GM23338 (cell line): ENCODE measurements at regions not wholly inside any gene's neighbourhood (a gene's known extent, or its start where the extent isn't known, plus 50 kb on each side); places are given as distances from the start of the nearest gene placed in this dataset.

Experiments used
- ATAC-seq: fragments of 200-7000 bp; cut with Tn5 transposase; 3 replicates; pipeline ENCODE4 v1.9.1; 2020
- DNase-seq: peaks from one replicate; pipeline ENCODE4 v3.0.0-alpha.2; 2015; ENCODE audit warnings: low spot score
- H2AFZ ChIP-seq: fragments of 200-600 bp; sonication (generic); 2 replicates; pipeline ENCODE4 v1.8.0; 2016; ENCODE audit warnings: antibody characterized with exemption, mild to moderate bottlenecking, moderate library complexity
- H3F3A ChIP-seq: fragments of 200-600 bp; sonication (generic); replicated peaks from 2 replicates; pipeline ENCODE4 v1.8.0; 2017; ENCODE audit warnings: antibody characterized with exemption, mixed run types, low read depth
- H3K27ac ChIP-seq: fragments of 200-600 bp; sonication (generic); 2 replicates; pipeline ENCODE4 v1.6.1; 2016; ENCODE audit warnings: low read depth
- H3K27me3 ChIP-seq: fragments of 200-600 bp; sonication (generic); 2 replicates; pipeline ENCODE4 v1.8.0; 2016; ENCODE audit warnings: mild to moderate bottlenecking, mixed run types, moderate library complexity; ENCODE audit not compliant: insufficient read depth
- H3K36me3 ChIP-seq: fragments of 200-600 bp; sonication (generic); 2 replicates; pipeline ENCODE4 v1.8.0; 2016; ENCODE audit warnings: mild to moderate bottlenecking; ENCODE audit not compliant: insufficient read depth
- H3K4me1 ChIP-seq: fragments of 200-600 bp; sonication (generic); 2 replicates; pipeline ENCODE4 v1.8.0; 2016; ENCODE audit warnings: mild to moderate bottlenecking, moderate library complexity; ENCODE audit not compliant: insufficient read depth
- H3K4me2 ChIP-seq: fragments of 200-600 bp; sonication (generic); 2 replicates; pipeline ENCODE4 v1.7.1; 2017; ENCODE audit warnings: mixed run types
- H3K4me3 ChIP-seq: fragments of 200-600 bp; sonication (generic); 2 replicates; pipeline ENCODE4 v1.6.1; 2016; ENCODE audit warnings: mixed run types
- H3K79me2 ChIP-seq: fragments of 200-600 bp; sonication (generic); replicated peaks from 2 replicates; pipeline ENCODE4 v1.8.0; 2017; ENCODE audit warnings: mild to moderate bottlenecking; ENCODE audit not compliant: insufficient read depth
- H3K9me2 ChIP-seq: fragments of 200-600 bp; sonication (generic); 2 replicates; pipeline ENCODE4 v1.8.0; 2017; ENCODE audit not compliant: insufficient read depth
- H4K20me1 ChIP-seq: fragments of 200-600 bp; sonication (generic); replicated peaks from 2 replicates; pipeline ENCODE4 v1.8.0; 2017; ENCODE audit warnings: mild to moderate bottlenecking; ENCODE audit not compliant: insufficient read depth
- H3K27ac Mint-ChIP-seq: 2 replicates; pipeline ENCODE4 v1.8.0; 2020; ENCODE audit warnings: inconsistent platforms, mild to moderate bottlenecking, moderate library complexity, mixed read lengths
- H3K27me3 Mint-ChIP-seq: 3 replicates; pipeline ENCODE4 v1.8.0; 2022; ENCODE audit warnings: low read depth, mild to moderate bottlenecking, moderate library complexity, mixed read lengths, inconsistent platforms; ENCODE audit not compliant: insufficient read depth, poor library complexity
- H3K36me3 Mint-ChIP-seq: 3 replicates; pipeline ENCODE4 v1.8.0; 2021; ENCODE audit warnings: low read depth, mild to moderate bottlenecking, inconsistent platforms, moderate library complexity, mixed read lengths
- H3K4me1 Mint-ChIP-seq: 3 replicates; pipeline ENCODE4 v1.8.0; 2020; ENCODE audit warnings: mild to moderate bottlenecking, inconsistent platforms, mixed read lengths
- H3K4me3 Mint-ChIP-seq: 3 replicates; pipeline ENCODE4 v1.8.0; 2021; ENCODE audit warnings: moderate library complexity, mild to moderate bottlenecking, inconsistent platforms, mixed read lengths
- H3K9me3 Mint-ChIP-seq: 3 replicates; pipeline ENCODE4 v1.8.0; 2020; ENCODE audit warnings: moderate library complexity, mild to moderate bottlenecking, inconsistent platforms, mixed read lengths
- CREB1 ChIP-seq: fragments of 250-450 bp; sonication (Bioruptor Pico); IDR thresholded peaks from 2 replicates; pipeline ENCODE4 v1.5.0; 2020; ENCODE audit warnings: low read depth, mild to moderate bottlenecking, moderate library complexity
- CTCF ChIP-seq, 2 experiments: fragments of 200-600 bp in 1 of 2; sonication (generic) in 1 of 2; conservative IDR thresholded peaks; 2 replicates each; pipeline versions ENCODE4 v1.5.1 to v1.6.1; 2016 to 2017; ENCODE audit warnings: antibody characterized with exemption in 2 of 2, low read depth in 2 of 2, mild to moderate bottlenecking in 2 of 2, moderate library complexity in 1 of 2
- ETS1 ChIP-seq: IDR thresholded peaks from 2 replicates; pipeline ENCODE4 v1.6.1; 2016; ENCODE audit warnings: antibody characterized with exemption
- EZH2 ChIP-seq: fragments of 200-600 bp; sonication (generic); IDR thresholded peaks from one replicate; pipeline ENCODE4 v1.8.0; 2017; ENCODE audit warnings: antibody characterized with exemption, mild to moderate bottlenecking, low read depth; ENCODE audit not compliant: unreplicated experiment
- EZH2phosphoT487 ChIP-seq: fragments of 200-600 bp; sonication (generic); IDR thresholded peaks from one replicate; pipeline ENCODE4 v1.8.1; 2018; ENCODE audit warnings: antibody characterized with exemption; ENCODE audit not compliant: unreplicated experiment
- JUNB ChIP-seq: IDR thresholded peaks from one replicate; pipeline ENCODE4 v1.6.1; 2016; ENCODE audit warnings: antibody characterized with exemption; ENCODE audit not compliant: unreplicated experiment
- NANOG ChIP-seq: IDR thresholded peaks from 2 replicates; pipeline ENCODE4 v1.6.1; 2016; ENCODE audit warnings: antibody characterized with exemption, borderline replicate concordance
- POLR2AphosphoS5 ChIP-seq: IDR thresholded peaks from 2 replicates; pipeline ENCODE4 v1.6.1; 2016; ENCODE audit warnings: antibody characterized with exemption, low read depth
- REST ChIP-seq: IDR thresholded peaks from one replicate; pipeline ENCODE4 v1.6.1; 2018; ENCODE audit warnings: antibody characterized with exemption; ENCODE audit not compliant: unreplicated experiment
- STAT1 ChIP-seq: IDR thresholded peaks from one replicate; pipeline ENCODE4 v1.6.1; 2016; ENCODE audit warnings: antibody characterized with exemption; ENCODE audit not compliant: unreplicated experiment
- ZNF114 ChIP-seq: fragments of 250-450 bp; sonication (Bioruptor Pico); IDR thresholded peaks from 2 replicates; pipeline ENCODE4 v1.5.0; 2020; ENCODE audit warnings: mild to moderate bottlenecking, moderate library complexity
- ZNF331 ChIP-seq: fragments of 250-450 bp; sonication (Bioruptor Pico); IDR thresholded peaks from 2 replicates; pipeline ENCODE4 v1.5.0; 2020; ENCODE audit warnings: low read depth, mild to moderate bottlenecking, moderate library complexity
- ZNF462 ChIP-seq: fragments of 250-450 bp; sonication (Bioruptor Pico); IDR thresholded peaks from 2 replicates; pipeline ENCODE4 v1.5.0; 2020; ENCODE audit warnings: mild to moderate bottlenecking, moderate library complexity

- H3K36me3 Mint-ChIP-seq, result peaks cover 4% of the 10 kb centered on the region
- H3K27ac ChIP-seq, result no peak overlapping the region
- TF ChIP-seq CREB1 (CRISPR knock-in tag), result no peak
- TF ChIP-seq STAT1, result no peak
- no peak for TF ChIP-seq CTCF (conservative IDR thresholded peaks at IDR 0.05; ENCODE audit: low read depth in 2 of 2)
- no peak for TF ChIP-seq ZNF462 (CRISPR knock-in tag)
- no peak for TF ChIP-seq EZH2
- TF ChIP-seq ZNF114 (CRISPR knock-in tag), result no peak
- TF ChIP-seq JUNB, result no peak
- TF ChIP-seq POLR2AphosphoS5, result no peak
- TF ChIP-seq EZH2phosphoT487, result no peak
- no peak for TF ChIP-seq ZNF331 (CRISPR knock-in tag)
- TF ChIP-seq ETS1, result no peak
- TF ChIP-seq NANOG, result no peak
- no peak for TF ChIP-seq REST
- H3K9me2 ChIP-seq, result peaks cover 4% of the 10 kb centered on the region; the same call in 1 of the 2 replicates
- no peak overlapping the region for H2AFZ ChIP-seq
- H3K27me3 ChIP-seq, result no peaks in the 10 kb centered on the region
- H3K27ac Mint-ChIP-seq, result no peak overlapping the region
- H3F3A ChIP-seq, result no peaks in the 10 kb centered on the region
- DNase-seq (no peak), ATAC-seq (no peak)
- no peak overlapping the region for H3K4me3 ChIP-seq
- H3K4me3 Mint-ChIP-seq, result no peak overlapping the region
- H3K4me1 ChIP-seq, result no peaks in the 10 kb centered on the region
- no peaks in the 10 kb centered on the region for H4K20me1 ChIP-seq
- no peaks in the 10 kb centered on the region for H3K27me3 Mint-ChIP-seq
- peaks cover 5% of the 10 kb centered on the region for H3K9me3 Mint-ChIP-seq
- H3K4me2 ChIP-seq, result no peak overlapping the region
- no peaks in the 10 kb centered on the region for H3K4me1 Mint-ChIP-seq
- H3K79me2 ChIP-seq, result no peaks in the 10 kb centered on the region
- H3K36me3 ChIP-seq, result no peaks in the 10 kb centered on the region
Measured at GRCh38 chr12:91801048-91801447, 344.6 kb downstream of the BTG1 start.
